ENCODE measurements at regions not wholly inside any gene's neighbourhood (a gene's known extent, or its start where the extent isn't known, plus 50 kb on each side); places are given as distances from the start of the nearest gene placed in this dataset.

GRCh38 chr17:77874303-77875050 lies 84.0 kb upstream of the TNRC6C start:
- TF ChIP-seq CTCF (IDR thresholded peaks at IDR 0.05), result no peak
- TF ChIP-seq POLR2AphosphoS5 (IDR thresholded peaks at IDR 0.05; ENCODE audit: insufficient read depth in 1 of 2, low read depth in 1 of 2), result no peak
- no peak for TF ChIP-seq POLR2A (IDR thresholded peaks at IDR 0.05)
- Histone ChIP-seq H3K36me3 (no peaks in the 10 kb centered on the region), H3K4me3 (no peak overlapping the region), H3K27ac (no peak overlapping the region), H3K27me3 (no peaks in the 10 kb centered on the region), H3K9me3 (peaks cover 5% of the 10 kb centered on the region), H3K4me1 (no peaks in the 10 kb centered on the region)
- no peak for DNase-seq (ENCODE audit: extremely low spot score in 2 of 2)
- intact Hi-C loops (cut with DNase I), result no loop called here

DNA sequence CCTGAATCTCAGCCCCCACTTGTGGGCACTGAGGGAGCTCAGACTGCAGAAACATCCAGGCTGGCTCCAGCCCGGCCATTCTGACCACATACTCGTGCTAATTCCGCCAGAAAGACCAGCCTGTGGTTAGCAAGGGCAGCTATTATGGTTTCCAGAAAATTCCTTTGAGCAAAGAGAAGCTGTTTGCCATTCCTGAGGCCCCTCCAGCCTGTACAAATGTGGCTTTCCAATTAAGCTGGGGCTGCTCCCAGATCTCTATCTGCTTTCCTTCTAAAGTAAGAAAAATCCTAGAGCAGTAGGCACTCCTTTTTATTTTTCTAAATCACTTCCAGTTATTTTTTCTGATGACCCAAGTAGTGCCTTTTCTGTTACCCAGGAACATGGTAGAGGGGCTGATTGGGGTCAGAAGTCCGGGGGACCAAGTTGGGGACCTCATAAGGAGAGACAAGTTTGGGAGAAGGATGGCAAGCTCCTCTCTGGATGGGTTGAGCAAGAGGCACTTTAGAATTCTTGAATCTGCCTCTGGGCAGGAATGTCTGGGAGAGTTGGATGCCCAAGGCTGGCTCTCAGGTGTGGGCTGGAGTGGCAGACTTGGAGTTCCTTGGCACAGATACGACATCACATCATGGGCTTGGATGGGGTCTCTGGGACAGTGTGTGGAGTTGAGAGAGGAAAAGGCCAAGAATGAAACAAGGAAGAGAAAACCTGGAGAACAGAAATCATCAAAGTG lies 83.3 kb upstream of the TNRC6C start:
- Histone ChIP-seq H3K36me3 (no peaks in the 10 kb centered on the region), H3K4me3 (no peak overlapping the region), H3K9me3 (peaks cover 5% of the 10 kb centered on the region), H3K27me3 (no peaks in the 10 kb centered on the region), H3K27ac (no peak overlapping the region), H3K4me1 (no peaks in the 10 kb centered on the region)
- TF ChIP-seq POLR2AphosphoS5 (IDR thresholded peaks at IDR 0.05; ENCODE audit: insufficient read depth in 1 of 2, low read depth in 1 of 2) (no peak), POLR2A (IDR thresholded peaks at IDR 0.05) (no peak), CTCF (IDR thresholded peaks at IDR 0.05) (no peak)
- DNase-seq (ENCODE audit: extremely low spot score in 2 of 2), result no peak
- intact Hi-C loops (cut with DNase I), result no loop called here

GRCh38 chr17:77875881-77876509 lies 82.5 kb upstream of the TNRC6C start:
- TF ChIP-seq POLR2AphosphoS5 (IDR thresholded peaks at IDR 0.05; ENCODE audit: insufficient read depth in 1 of 2, low read depth in 1 of 2) (no peak), POLR2A (IDR thresholded peaks at IDR 0.05) (no peak), CTCF (IDR thresholded peaks at IDR 0.05) (no peak)
- no peak for DNase-seq (ENCODE audit: extremely low spot score in 2 of 2)
- no peak overlapping the region for H3K27ac ChIP-seq
- intact Hi-C loops (cut with DNase I), result no loop called here
- no peaks in the 10 kb centered on the region for H3K27me3 ChIP-seq
- peaks cover 7% of the 10 kb centered on the region for H3K4me1 ChIP-seq
- H3K4me3 ChIP-seq, result no peak overlapping the region
- no peaks in the 10 kb centered on the region for H3K36me3 ChIP-seq
- peaks cover 5% of the 10 kb centered on the region for H3K9me3 ChIP-seq

- peaks cover 5% of the 10 kb centered on the region for H3K9me3 ChIP-seq
- intact Hi-C loops (cut with DNase I), result no loop called here
- H3K36me3 ChIP-seq, result no peaks in the 10 kb centered on the region
- no peak for DNase-seq (ENCODE audit: extremely low spot score in 2 of 2)
- TF ChIP-seq POLR2A (IDR thresholded peaks at IDR 0.05), result no peak
- TF ChIP-seq CTCF (IDR thresholded peaks at IDR 0.05), result no peak
- TF ChIP-seq POLR2AphosphoS5 (IDR thresholded peaks at IDR 0.05; ENCODE audit: insufficient read depth in 1 of 2, low read depth in 1 of 2), result no peak
- no peaks in the 10 kb centered on the region for H3K27me3 ChIP-seq
- no peak overlapping the region for H3K4me3 ChIP-seq
- peaks cover 18% of the 10 kb centered on the region for H3K4me1 ChIP-seq
- no peak overlapping the region for H3K27ac ChIP-seq
Observed at GRCh38 chr17:77877036-77877435, 81.5 kb upstream of the TNRC6C start.

Data from vagina (tissue), 2 donors.